ENCODE measurements at regions not wholly inside any gene's neighbourhood (a gene's known extent, or its start where the extent isn't known, plus 50 kb on each side); places are given as distances from the start of the nearest gene placed in this dataset.

DNA sequence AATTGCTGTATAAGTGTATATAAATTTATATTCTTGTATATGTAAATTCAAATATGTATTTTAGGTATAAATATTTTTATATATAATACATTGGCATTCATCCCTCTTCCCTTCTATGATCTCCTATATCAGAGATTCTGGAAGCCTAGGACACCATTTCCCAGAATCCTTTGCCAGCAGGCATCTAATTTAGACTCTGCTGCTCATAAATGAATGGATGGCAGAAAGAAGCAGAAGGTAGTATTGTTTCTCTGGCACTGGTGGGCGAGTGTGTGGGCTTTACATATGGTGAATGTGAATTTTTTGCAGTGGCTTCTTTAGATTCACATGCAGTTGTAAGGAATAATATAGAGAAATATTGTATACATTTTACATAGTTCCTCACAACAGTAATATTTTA lies 215.2 kb upstream of the THSD7B start:
- DNase-seq = no peak

DNA sequence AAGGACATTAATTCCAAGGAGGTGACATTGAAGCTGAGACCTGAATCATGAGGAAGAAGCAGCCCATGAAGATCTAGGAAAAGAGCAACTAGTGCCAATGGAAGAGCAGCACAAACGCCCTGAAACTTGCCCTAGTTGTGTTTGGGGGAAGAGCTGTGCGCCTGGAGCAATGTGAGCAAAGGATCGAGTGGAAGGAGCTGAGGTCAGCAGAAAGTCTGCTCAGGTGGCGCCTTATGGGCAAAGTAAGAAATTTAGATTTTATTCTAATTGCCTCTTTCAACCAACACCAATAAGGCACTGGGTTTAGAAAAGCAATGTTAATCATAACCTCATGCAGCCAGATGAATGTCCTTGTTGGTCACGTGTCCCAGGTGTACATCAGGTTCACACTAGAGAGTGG lies 226.0 kb upstream of the THSD7B start:
- DNase-seq = no peak

DNA sequence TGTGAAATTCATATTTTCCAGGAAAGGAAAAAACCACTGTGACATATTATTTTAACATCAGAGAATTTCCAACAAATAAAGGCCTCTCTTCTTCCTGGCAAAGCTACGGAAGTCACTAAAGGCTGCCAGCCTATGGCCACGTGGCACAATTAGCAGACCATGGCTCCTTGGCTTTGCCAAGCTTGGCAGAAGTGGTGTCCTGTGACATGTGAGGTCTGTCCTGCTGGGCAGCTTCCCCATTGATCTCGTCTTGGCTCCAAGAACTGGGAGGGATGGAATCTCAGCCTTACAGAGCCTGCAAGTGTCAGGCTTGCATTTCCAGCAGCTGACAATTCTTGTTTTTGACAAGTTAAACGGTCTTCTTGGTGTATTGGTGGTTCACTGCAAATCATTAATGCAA lies 226.9 kb upstream of the THSD7B start:
- DNase-seq = no peak

DNA sequence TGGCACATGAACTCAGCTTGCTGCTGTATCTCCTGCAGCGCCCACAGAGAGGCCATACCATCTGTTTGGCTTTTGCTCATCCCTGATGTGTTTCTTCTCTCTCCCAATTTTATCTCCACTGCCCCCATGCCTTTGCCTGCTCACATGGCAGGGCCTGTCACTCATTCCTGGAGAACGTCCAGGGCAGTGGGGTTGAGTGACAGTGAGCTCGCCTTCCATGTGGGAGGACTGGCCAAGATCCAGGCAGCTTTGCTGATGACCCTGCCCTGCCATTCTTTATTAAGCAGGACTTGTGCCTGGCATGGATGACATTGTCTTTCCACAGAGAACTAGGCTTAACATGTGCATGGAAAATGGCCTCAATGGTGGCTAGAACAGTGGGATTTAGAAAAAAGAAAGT lies 230.5 kb upstream of the THSD7B start:
- no peak for DNase-seq

DNA sequence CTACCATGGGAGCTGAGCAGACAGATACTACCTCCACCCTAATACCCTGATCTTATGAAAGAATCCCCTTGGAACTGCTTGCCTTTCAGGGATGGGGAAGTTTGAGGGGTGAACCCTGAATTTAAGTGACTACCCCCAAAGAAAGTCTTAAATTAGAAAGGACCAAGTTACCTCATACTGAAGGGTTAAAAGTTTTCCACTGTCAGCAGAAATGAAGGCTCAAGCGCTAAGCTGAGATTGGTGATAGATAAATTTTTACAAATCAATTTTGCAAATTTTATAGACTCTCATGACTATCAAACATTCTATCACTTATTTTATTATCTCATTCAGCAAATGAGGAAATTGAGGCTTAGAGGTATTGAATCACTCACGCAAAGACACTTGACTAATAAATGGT lies 233.2 kb upstream of the THSD7B start:
- DNase-seq = no peak

DNA sequence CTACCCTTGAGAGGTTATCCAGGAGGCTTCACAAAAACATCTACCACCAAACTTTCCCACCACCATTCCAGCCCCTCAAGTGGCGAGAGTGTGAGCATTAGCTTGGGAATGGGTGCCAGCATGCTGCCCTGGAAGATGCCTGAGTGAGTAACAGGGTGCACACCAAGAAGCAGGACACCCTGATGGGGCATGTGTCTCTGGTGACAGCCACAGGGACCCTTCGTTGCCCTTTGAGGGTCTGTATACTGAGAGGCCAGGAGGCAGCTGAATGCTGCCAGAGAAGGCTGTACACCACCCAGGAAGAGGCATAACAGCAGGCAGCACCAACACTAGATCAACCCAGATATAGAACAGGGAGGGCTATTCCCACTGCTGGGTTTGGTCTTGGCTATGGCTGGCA lies 233.6 kb upstream of the THSD7B start:
- DNase-seq = no peak

DNA sequence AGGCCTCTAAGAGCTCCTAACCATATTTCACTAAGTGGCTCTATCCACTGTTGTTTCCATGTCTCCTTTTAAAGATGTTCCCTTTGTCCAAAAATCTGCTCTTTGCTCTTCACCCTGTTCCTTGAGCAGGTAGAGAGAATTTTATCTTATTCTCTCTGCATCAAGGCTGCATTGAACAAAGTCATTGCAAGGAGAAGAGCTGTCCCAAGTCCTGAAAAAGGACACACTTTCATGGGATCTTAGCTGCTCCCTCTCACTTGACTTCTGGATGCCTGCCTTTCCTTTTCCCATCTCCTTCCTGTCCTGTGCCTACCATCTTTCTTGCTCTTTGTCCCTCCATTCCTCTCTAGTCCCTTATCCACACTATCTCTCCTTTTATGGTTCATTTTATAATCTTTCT lies 235.2 kb upstream of the THSD7B start:
- DNase-seq = no peak

DNA sequence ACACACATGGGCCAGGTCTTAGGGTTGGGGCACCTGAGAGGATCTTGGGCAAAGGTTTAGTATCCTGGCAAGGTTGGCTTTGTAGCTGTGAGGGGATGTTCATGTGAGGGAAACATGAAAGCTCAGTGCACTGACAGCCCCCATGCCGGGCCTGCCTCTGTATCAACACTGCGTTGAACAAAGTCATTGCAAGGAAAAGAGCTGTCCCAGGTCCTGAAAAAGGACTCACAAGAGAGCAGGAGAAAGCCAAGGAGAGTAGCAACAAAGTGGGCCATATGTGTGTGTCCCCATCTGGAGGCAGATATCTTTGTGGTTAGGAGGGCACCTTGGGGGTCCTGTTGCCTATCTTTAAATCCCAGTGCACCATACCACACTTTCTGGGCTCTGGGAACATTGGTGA lies 237.8 kb upstream of the THSD7B start:
- no peak for DNase-seq

DNA sequence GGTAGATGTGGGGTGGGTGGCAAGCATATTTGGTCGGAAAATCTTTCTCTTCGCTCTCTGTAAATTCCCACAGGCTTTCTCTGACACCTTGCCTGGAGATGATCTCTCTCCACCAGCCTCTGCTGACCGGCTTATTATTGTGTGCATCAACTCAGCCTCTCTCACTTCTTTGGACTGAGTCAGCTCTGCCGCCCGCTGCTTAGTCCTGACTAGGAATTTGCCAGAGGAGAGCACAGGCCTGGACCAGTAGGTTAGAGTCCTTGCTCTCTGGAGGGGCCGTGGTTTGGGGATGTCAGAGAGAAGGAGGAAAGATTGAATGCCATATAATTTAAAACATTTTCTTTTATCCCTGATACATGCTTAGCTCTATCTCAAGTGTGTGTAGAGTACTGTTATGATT lies 242.6 kb upstream of the THSD7B start:
- DNase-seq = no peak

DNA sequence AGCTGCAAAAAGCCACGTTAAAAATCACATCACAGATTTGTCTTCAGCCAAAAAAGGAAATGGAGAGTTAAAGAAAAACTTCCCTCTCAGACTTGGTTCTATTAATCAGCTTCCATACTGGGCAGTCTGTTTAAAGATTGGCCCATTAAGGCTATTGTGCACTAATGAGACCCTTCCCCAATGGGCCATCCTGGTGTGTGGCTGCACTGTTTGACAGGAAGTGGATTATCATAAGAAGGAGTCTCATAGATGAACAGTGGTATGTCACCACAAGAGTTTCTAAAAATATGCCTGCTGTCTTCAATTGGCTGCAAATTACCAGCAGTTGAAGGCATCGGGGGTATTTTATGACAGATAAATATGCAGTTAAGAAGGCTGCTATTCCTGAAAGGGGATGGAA lies 247.6 kb upstream of the THSD7B start:
- no peak for DNase-seq

DNA sequence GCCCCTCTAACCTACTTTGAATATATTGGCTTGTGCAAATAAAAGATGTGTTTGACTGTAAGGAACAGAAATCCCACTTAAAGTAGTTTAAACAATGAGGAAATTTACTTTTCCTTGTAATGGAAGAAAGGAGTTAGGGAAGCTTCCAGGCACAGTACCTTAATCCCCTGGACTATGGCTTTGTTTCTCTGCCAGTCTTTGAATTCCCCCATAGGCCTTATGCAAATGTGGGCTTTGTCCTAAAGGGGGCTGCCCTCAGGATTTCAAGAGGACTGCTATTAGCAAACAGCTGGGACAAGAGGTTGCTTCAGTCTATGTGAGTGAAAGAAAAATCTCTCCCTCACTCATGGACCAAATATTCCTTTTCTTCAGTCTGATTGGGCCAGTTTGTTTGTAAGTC lies 255.1 kb upstream of the THSD7B start:
- DNase-seq = no peak

DNA sequence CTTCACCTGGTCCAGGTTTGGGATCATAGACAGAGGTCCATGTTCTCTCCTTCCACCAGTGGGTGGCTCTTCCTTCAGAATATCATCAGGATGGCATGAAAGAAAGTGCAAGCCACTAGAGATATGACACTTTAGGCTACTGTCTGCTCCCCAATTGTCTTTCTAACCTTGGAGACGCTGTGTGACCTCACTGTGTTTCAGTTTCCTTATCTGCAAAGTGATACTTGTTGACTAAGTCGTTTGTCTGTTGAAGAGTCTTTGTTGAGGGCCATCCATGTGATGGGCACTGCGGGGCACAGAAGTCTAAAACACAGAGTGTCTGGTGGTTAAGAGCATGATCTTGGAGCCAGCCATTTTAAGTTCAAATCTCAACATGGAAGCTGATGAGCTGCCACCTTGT lies 259.9 kb upstream of the THSD7B start:
- DNase-seq = no peak

DNA sequence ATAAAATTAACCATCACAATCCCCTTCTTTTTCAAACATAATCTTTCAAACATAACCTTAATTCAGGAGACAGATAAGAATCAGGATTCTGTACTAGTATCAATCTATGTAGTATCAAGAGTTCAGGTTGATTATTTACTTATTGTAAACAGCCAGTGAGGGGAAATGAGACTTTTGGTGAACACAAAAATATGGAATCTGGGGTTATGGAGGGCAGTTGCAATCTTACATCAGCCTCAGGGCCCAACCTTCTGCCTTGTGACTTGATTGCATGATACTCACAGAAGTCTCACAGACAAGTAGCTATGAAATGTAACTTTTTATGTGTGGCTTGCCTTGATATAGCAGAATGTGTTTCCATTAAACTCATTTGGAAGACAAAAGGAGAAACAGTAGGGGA lies 262.7 kb upstream of the THSD7B start:
- DNase-seq = no peak

DNA sequence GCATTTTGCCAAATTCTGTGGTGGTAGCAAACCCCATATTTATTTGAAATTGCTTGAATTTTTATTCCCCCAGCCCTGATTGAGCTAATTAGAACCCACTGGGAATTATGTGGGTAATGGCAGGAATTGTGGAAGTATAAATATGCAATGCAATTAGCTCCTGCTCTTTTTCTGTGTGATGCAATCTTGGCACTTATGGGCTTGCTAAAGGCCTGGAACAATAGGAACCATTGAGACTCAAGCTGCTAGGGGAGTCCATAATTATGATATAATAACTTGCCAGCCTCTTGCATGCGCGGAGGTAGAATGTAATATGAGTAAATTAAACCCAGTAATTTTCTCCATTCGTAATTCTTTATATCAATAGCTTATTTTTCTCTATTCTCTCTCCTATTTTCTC lies 267.6 kb upstream of the THSD7B start:
- no peak for DNase-seq

DNA sequence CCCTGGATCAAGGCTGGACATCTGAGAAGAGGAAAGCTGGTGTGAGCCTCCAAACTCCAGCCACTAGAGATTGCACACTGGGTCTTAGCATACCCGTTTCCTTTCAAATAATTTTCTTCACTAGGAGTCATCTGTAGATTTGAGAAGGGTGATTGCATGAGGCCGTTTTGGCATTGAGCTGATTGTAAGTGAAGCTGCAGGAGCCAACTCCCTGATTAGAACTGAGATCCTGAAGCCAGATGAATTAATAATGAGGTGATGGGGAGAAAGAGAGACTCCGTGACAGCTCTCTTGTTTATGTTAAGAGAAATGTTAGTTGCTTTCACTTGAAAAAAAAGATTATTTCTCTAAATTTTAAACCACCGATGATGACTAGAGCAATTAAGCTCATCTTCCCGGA lies 268.4 kb upstream of the THSD7B start:
- DNase-seq = no peak

DNA sequence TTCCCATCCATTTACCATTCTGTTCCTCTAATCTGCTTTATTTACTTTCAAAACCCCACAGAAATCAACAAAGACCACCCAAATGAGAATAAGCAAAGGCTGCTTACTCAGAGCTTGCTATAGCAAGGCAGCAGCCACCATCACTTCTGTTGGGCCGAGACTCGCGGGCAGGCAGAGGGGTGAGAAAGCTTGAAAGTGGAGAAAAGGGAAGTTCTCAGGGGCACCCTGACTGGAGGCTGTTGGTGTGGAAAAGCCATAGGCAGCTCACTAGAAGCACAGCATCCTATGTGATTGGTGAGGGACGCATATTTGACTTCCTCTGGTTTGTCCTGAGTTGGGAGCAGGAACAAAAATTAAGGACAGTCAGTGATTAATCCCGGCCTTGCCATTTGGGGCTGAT lies 269.7 kb upstream of the THSD7B start:
- DNase-seq = no peak

DNA sequence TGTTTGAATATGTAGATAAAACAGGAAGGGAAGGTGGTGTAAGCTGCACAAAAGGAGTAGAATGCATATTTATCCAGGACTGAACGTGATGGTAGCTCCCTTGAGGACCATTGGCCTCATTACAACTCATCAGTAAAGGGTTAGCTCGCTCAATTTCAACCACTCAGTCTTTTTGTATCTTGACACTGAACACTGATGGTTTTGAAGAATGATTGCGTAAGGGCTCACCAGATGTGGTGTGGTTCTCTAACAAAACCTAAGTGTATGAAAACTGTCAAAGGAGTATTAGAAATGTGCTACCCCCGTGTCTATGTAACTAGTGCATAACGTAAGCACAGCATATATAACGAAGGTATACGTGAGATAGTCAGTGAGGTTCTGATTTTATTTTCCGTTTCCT lies 272.4 kb upstream of the THSD7B start:
- no peak for DNase-seq

DNA sequence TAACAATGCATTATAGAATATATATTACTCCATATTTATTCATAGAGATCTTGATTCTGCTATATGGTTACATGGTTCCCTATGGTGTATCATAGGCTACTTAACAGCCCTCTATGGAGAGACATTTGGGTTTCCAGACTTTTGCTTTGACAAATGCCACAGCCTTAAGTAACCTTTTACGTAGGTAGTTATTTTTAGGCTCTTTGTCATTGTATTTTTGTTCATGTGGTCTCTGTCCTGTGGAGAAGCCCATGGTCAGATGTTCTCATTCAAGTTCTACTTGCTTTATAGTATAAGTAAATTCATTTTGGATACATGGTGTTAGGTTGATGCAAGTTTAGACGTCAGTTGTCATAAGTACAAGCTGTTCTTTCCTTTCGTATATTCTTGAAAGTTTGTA lies 275.2 kb upstream of the THSD7B start:
- no peak for DNase-seq

DNA sequence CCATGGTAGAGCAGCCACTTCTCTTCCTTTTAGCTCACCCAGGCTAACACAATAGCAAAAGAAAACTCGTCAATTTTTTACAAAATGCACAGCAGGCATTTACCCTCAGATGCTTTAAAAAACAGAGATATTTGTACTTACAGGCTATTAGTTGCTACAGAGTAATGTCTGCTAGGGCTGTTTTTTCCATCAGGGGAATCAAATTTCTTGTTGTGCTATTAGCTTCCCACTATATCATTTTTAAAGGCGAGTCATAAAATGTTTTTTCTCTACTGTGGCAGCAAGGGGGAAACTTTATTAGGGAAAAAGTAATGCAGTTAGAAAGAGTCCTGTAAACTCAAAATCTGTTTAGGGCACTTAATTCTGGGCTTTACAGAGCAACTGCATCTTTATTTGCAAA lies 277.9 kb upstream of the THSD7B start:
- no peak for DNase-seq

DNA sequence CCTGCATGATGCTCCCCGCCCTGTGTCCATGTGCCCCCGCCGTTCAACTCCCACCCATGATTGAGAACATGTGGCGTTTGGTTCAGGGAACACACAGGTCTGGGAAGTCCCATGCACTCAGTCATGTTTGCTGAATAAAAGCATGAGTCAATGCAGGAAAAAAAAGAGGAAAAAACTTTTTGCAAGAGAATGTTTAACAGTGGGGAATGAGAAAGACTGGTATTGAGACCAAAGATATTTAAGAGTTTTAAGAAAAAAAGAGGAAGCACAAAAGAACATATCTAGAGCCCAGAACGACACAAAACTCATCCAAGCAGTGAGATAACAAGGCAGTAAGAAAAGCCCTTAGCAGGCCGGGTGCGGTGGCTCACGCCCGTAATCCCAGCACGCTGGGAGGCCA lies 279.2 kb upstream of the THSD7B start:
- no peak for DNase-seq

DNA sequence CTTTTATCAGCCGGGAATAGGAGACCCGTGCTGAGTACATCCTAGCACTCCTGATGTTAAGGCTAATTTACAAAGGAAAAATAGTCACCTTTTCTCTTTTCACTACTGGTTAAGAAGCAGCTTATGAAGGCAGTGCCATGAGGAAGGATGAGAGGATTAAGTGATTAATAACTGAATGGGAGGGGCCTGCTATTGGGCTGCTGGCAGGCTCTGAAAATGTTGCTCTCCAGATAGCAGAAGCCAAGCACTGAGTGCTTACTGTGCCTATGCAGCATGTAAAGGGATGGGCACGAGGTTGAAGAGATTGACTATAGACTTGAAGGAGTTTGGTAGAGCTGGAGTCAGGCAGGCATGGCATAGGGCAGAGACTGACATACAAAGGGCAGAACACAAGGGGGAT lies 282.4 kb upstream of the THSD7B start:
- DNase-seq = no peak

DNA sequence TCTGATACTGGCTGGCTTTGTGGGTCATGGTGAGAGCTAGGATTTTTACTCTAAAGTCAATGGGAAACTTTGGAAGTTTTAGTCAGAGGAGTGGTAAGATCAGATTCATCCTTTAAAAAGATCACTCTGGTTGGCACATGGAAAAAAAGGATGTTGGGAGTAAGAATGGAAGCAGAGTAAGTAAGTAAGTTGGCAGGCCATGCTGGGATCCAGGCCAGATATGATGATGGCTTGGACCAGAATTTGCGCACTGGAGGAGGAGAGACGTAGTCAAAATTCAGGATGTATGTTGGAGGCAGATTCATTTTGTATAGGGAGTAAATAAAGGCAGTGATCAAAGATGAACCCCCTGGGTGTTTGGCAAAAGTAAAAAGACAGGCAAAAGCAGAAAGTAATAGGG lies 283.3 kb upstream of the THSD7B start:
- DNase-seq = no peak

DNA sequence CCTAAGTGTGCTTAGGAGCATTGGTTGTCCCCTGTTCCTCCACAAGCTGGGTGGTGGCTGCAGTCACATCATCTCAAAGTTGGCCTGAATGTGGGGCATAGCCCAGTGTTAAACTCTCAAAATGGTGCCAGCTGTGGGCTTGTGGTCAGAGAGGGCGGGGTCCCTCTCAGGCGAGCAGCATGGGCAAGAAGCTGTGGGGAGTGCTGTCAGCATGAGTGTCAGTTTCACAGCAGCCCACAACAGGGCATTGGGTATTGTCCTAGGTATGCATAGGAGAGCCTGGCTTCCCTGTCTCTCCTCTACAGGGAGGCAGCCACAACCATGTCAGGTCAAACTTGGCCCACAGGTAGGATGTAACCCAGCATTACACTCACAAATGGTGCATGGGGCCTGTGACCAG lies 285.6 kb upstream of the THSD7B start:
- no peak for DNase-seq

DNA sequence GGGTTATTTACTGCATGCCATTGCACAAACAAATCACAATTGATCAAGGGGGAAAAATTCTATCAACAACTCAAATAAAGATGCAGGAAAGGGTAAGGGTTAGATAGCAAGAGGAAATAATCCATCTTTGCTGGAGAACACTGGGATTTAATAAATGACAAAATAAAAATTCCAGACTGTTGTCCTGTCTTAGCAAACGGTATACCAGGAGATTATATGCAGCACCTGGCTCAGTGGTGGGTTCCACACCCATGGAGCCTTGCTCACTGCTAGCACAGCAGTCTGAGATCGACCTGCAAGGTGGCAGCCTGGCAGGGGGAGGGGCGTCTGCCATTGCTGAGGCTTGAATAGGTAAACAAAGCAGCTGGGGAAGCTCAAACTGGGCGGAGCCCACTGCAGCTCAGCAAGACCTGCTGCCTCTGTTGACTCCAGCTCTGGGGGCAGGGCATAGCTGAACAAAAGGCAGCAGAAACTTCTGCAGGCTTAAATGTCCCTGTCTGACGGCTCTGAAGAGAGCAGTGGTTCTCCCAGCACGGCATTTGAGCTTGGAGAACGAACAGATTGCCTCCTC lies 296.5 kb upstream of the THSD7B start:
- DNase-seq = no peak

DNA sequence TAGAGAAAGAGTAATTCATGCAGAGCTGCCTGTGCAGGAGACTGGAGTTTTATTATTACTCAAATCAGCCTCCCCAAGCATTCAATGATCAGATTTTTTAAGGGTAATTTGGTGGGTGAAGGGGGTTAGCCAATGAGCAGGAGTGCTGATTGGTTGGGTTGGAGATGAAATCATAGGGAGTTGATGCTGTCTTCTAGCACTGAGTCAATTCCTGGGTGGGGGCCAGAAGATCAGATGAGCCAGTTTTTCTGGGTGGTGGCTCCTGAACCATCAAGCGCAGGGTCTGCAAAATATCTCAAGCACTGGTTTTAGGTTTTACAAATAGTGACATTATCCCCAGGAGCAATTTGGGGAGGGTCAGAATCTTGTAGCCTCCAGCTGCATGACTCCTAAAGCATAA lies 312.8 kb upstream of the THSD7B start:
- DNase-seq = no peak
